K562 (cell line): ENCODE measurements at regions not wholly inside any gene's neighbourhood (a gene's known extent, or its start where the extent isn't known, plus 50 kb on each side); places are given as distances from the start of the nearest gene placed in this dataset.
"Not testable (repeated sequence)": the region's sequence is repeated elsewhere in the genome, so short reads cannot be mapped to it uniquely, and the experiment has no call there.

Experiments used
- ATAC-seq: fragments of 200-7000 bp; cut with Tn5 transposase; 3 replicates; pipeline ENCODE4 v1.9.1; 2020; ENCODE audit warnings: moderate library complexity
- BruUV-seq: library from RNA; stranded (reverse); fragments of 400-500 nt; replicated peaks from 2 replicates; lab custom pipeline; 2021; lab: Mats Ljungman, UMichigan
- CTCF ChIA-PET: fragments of 300-600 bp; formaldehyde crosslinking; extraction: SDS; loops from one replicate; lab custom pipeline; 2021; ENCODE audit warnings: low intra/inter-chr PET ratio; lab: Yijun Ruan, JAX
- POLR2A ChIA-PET: fragments of 300-600, 350-650 bp; sonication (Branson Sonifier 250); formaldehyde crosslinking; extraction: SDS; loops from one replicate; lab custom pipeline; 2021; ENCODE audit warnings: antibody characterized with exemption, inconsistent platforms; lab: Yijun Ruan, JAX
- DNase-seq, 4 experiments: peaks; one replicate each; pipeline versions ENCODE4 v3.0.0 to v3.0.0-alpha.2; 2011 to 2018; ENCODE audit warnings: low spot score in 3 of 4, mixed read lengths in 3 of 4; ENCODE audit errors: extremely low read depth in 1 of 4
- FAIRE-seq: peaks from 2 replicates; lab custom pipeline; 2011; peaks lifted over from hg19 to GRCh38; lab: Jason Lieb, UNC
- H2AFZ ChIP-seq: 2 replicates; pipeline ENCODE4 v1.6.0; 2011; ENCODE audit warnings: low read depth, low read length, control low read depth, inconsistent platforms
- H3K27ac ChIP-seq: fragments of 200-600 bp; 3 replicates; pipeline ENCODE4 v1.8.0; 2011; ENCODE audit warnings: low read depth, mild to moderate bottlenecking, control low read depth, inconsistent platforms, low read length, moderate library complexity, mixed read lengths; ENCODE audit errors: extremely low read depth
- H3K27me3 ChIP-seq, 2 experiments: fragments of 300-600 bp in 1 of 2; 2 replicates in 1 of 2; 3 replicates in 1 of 2; pipeline versions ENCODE4 v1.6.0 to v1.8.0; 2011; ENCODE audit warnings: inconsistent platforms in 2 of 2, low read length in 2 of 2, mild to moderate bottlenecking in 1 of 2, mixed read lengths in 1 of 2, moderate library complexity in 1 of 2; ENCODE audit not compliant: control insufficient read depth in 2 of 2, insufficient read depth in 2 of 2
- H3K36me3 ChIP-seq: fragments of 300-600 bp; 3 replicates; pipeline ENCODE4 v1.8.0; 2011; ENCODE audit warnings: mild to moderate bottlenecking, low read length, inconsistent platforms; ENCODE audit not compliant: control insufficient read depth, insufficient read depth
- H3K4me1 ChIP-seq, 2 experiments: fragments of 200-600 bp in 1 of 2; replicated peaks in 1 of 2; 2 replicates in 1 of 2; 3 replicates in 1 of 2; pipeline versions ENCODE4 v1.5.1 to v1.8.0; 2011; ENCODE audit warnings: inconsistent platforms in 2 of 2, low read length in 2 of 2, mild to moderate bottlenecking in 1 of 2, mixed read lengths in 1 of 2, moderate library complexity in 1 of 2; ENCODE audit not compliant: control insufficient read depth in 2 of 2, insufficient read depth in 2 of 2
- H3K4me2 ChIP-seq: 2 replicates; pipeline ENCODE4 v1.6.1; 2011; ENCODE audit warnings: low read length, control low read depth, inconsistent platforms, mixed read lengths; ENCODE audit not compliant: insufficient read depth
- H3K4me3 ChIP-seq: fragments of 200-600 bp; sonication (generic), shearing (Covaris generic); 2 replicates; pipeline ENCODE4 v1.5.1; 2016; ENCODE audit warnings: control low read depth, inconsistent platforms
- H3K79me2 ChIP-seq: fragments of 200-600 bp; 3 replicates; pipeline ENCODE4 v1.8.0; 2011; ENCODE audit warnings: low read length, inconsistent platforms; ENCODE audit not compliant: control insufficient read depth, insufficient read depth
- H3K9ac ChIP-seq, 2 experiments: 2 replicates each; pipeline versions ENCODE4 v1.6.0 to v1.6.1; 2011; ENCODE audit warnings: low read depth in 2 of 2, low read length in 2 of 2, control low read depth in 1 of 2, inconsistent platforms in 1 of 2, mild to moderate bottlenecking in 1 of 2, mixed read lengths in 1 of 2; ENCODE audit not compliant: insufficient read depth in 1 of 2
- H3K9me1 ChIP-seq: one replicate; pipeline ENCODE4 v1.6.0; 2011; ENCODE audit warnings: inconsistent platforms, mild to moderate bottlenecking, low read length, moderate library complexity; ENCODE audit not compliant: control insufficient read depth, insufficient read depth
- H3K9me3 ChIP-seq: replicated peaks from 2 replicates; pipeline ENCODE4 v1.5.1; 2011; ENCODE audit warnings: low read depth, low read length, inconsistent platforms; ENCODE audit not compliant: control insufficient read depth, insufficient read depth
- H4K20me1 ChIP-seq: replicated peaks from 2 replicates; pipeline ENCODE4 v1.6.1; 2011; ENCODE audit warnings: low read length, inconsistent platforms, mixed read lengths; ENCODE audit not compliant: control insufficient read depth, insufficient read depth
- TCFL5 ChIP-seq: fragments of 250-450 bp; sonication (Bioruptor Pico); conservative IDR thresholded peaks from 2 replicates; pipeline ENCODE4 v1.6.1; 2021; ENCODE audit warnings: mild to moderate bottlenecking, moderate library complexity, matching md5 sums
- WGBS: fragments of 100-300 bp; shearing (Covaris generic); methylation state at CpG from one replicate; pipeline ENCODE4 v1.1.6; 2016; ENCODE audit warnings: low coverage, mixed read lengths; ENCODE audit not compliant: insufficient coverage; ENCODE audit errors: missing lambda C conversion rate; 5-methylcytosine and 5-hydroxymethylcytosine counted together
- in situ Hi-C: fragments of 300-500 bp; cut with MboI; formaldehyde crosslinking; loops from 4 replicates; pipeline ENCODE4 v1.15.0; 2018; ENCODE audit warnings: inconsistent platforms, mixed read lengths
- intact Hi-C: fragments of 100-400 bp; cut with micrococcal nuclease; formaldehyde crosslinking; loops from 2 replicates; pipeline ENCODE4 v1.14.2; 2022

GRCh38 chr11:121901886-121902285 is 214.1 kb downstream of the BLID start:
- no peaks in the 10 kb centered on the region for H3K36me3 ChIP-seq
- ATAC-seq (no peak), DNase-seq (no peak)
- H3K27me3 ChIP-seq = no peaks in the 10 kb centered on the region
- no peak overlapping the region for H3K4me3 ChIP-seq
- in situ Hi-C loops = no loop called here
- H4K20me1 ChIP-seq = no peaks in the 10 kb centered on the region
- H3K9me3 ChIP-seq = 0 out of 2 replicates have a peak, but pooled peaks cover 2% of the 10 kb centered on the region
- no TSS peak for BruUV-seq
- POLR2A ChIA-PET = no interaction called here
- no peak overlapping the region for H3K9ac ChIP-seq
- no peak overlapping the region for H3K27ac ChIP-seq
- no peak for TF ChIP-seq TCFL5 (CRISPR knock-in tag)
- TF ChIP-seq, all 486 proteins: peak for 0
- intact Hi-C loops = no loop called here
- H3K9me1 ChIP-seq = no peaks in the 10 kb centered on the region
- CTCF ChIA-PET = no interaction called here
- no peaks in the 10 kb centered on the region for H3K79me2 ChIP-seq
- H3K4me2 ChIP-seq = no peak overlapping the region
- H3K4me1 ChIP-seq = no peaks in the 10 kb centered on the region
- no peak for FAIRE-seq
- no peak overlapping the region for H2AFZ ChIP-seq
- 0% methylated on average over 4 of the region's 4 CpGs for WGBS

- not testable (repeated sequence) for FAIRE-seq, H3K27me3 ChIP-seq
Measured at GRCh38 chr11:121901417-121901816, 214.6 kb downstream of the BLID start.

More at GRCh38 chr11:121901417-121901816, 214.6 kb downstream of the BLID start:
- in situ Hi-C loops, H3K9me1 ChIP-seq, H3K4me2 ChIP-seq, intact Hi-C loops, ATAC-seq, H3K4me1 ChIP-seq, H3K36me3 ChIP-seq, H3K4me3 ChIP-seq, H4K20me1 ChIP-seq, CTCF ChIA-PET, H3K79me2 ChIP-seq, H3K9ac ChIP-seq, H3K27ac ChIP-seq, DNase-seq, POLR2A ChIA-PET, BruUV-seq, H3K9me3 ChIP-seq, H2AFZ ChIP-seq: not testable (repeated sequence)
- WGBS = 0% methylated on average over 2 of the region's 2 CpGs
